Astrocyte of the cerebellum (primary cell): ENCODE measurements at regions not wholly inside any gene's neighbourhood (a gene's known extent, or its start where the extent isn't known, plus 50 kb on each side); places are given as distances from the start of the nearest gene placed in this dataset.

ENCODE experiments used
- DNase-seq: peaks from one replicate; pipeline ENCODE4 v3.0.0-alpha.2; 2011; ENCODE audit warnings: low read depth
- H3K4me3 ChIP-seq: 2 replicates; pipeline ENCODE4 v1.5.1; 2011; ENCODE audit warnings: mild to moderate bottlenecking, low read depth, low read length, moderate library complexity
- CTCF ChIP-seq: IDR thresholded peaks from 2 replicates; pipeline ENCODE4 v1.5.1; 2012; ENCODE audit warnings: low read length, low read depth, moderate library complexity, mild to moderate bottlenecking; ENCODE audit errors: missing control alignments
- in situ Hi-C: cut with HindIII; loops from 2 replicates; pipeline ENCODE4 v1.10.0; 2017; ENCODE audit warnings: low sequenced_read_pairs

GRCh38 chr5:77157732-77158532 lies 52.5 kb upstream of the PDE8B start:
- in situ Hi-C loops: no loop called here
- no peak for TF ChIP-seq CTCF
- DNase-seq: no peak
- H3K4me3 ChIP-seq: no peak overlapping the region

GRCh38 chr5:77156379-77156778 lies 54.1 kb upstream of the PDE8B start:
- in situ Hi-C loops: no loop called here
- DNase-seq: no peak
- H3K4me3 ChIP-seq: no peak overlapping the region
- TF ChIP-seq CTCF: no peak

- no peak for TF ChIP-seq CTCF
- no peak for DNase-seq
- in situ Hi-C loops: no loop called here
- H3K4me3 ChIP-seq: no peak overlapping the region
These were observed 55.2 kb upstream of the PDE8B start for GRCh38 chr5:77155179-77155785.

- DNase-seq: no peak
- TF ChIP-seq CTCF: no peak
- in situ Hi-C loops: no loop called here
- no peak overlapping the region for H3K4me3 ChIP-seq
These were observed 58.0 kb upstream of the PDE8B start for GRCh38 chr5:77152441-77152840.

GRCh38 chr5:77151501-77151900 lies 59.0 kb upstream of the PDE8B start:
- no peak overlapping the region for H3K4me3 ChIP-seq
- no peak for DNase-seq
- no peak for TF ChIP-seq CTCF
- in situ Hi-C loops: no loop called here

- in situ Hi-C loops: loop anchor here (25.0 kb wide), 1 partner anchor 290 kb away; no protein-coding TSS in a partner anchor
- H3K4me3 ChIP-seq: no peak overlapping the region
- TF ChIP-seq CTCF: no peak
- no peak for DNase-seq
These were observed 59.8 kb upstream of the ZBED3 start for GRCh38 chr5:77146896-77147295.
